HG03521 (cell line): ENCODE measurements at regions not wholly inside any gene's neighbourhood (a gene's known extent, or its start where the extent isn't known, plus 50 kb on each side); places are given as distances from the start of the nearest gene placed in this dataset.
"Not testable (repeated sequence)": the region's sequence is repeated elsewhere in the genome, so short reads cannot be mapped to it uniquely, and the experiment has no call there.

Source experiments
- ATAC-seq: cut with Tn5 transposase; IDR thresholded peaks from one replicate; pipeline ENCODE4 v1.9.1; 2021; ENCODE audit warnings: mild to moderate bottlenecking, moderate library complexity; ENCODE audit not compliant: unreplicated experiment

DNA sequence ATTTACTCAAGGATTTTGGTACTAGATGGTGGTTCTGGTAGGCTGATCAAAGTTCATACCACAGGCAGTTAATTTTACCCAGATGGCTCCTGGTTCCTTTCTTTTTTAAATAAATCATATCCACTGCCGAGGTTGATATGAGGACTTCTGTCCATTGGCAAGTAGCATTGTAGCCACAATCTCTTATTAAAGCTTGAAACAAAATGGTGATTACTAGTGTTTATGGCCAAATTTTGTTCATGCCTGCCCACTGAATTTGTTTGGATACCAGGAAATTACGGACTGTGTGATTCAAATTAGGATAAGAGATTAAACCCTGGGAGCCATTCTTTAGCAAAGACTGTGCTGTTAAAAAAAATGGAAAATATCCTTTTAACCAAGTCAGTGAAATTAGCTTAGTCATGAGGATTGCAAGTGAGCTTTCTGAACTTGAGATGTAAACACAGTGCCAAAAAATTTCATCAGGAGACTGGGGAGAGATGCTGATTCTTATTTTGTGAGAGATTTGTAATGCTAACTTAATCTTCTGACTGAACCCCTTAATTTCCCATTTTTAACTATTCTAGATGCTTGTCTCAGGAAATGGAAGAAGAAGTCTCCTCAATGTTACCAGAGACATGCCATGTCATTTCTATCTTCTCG is 893.5 kb upstream of the ADAMTS5 start:
- ATAC-seq: not testable (repeated sequence)

- ATAC-seq: not testable (repeated sequence)
Measured at GRCh38 chr21:27858053-27858825, 891.4 kb upstream of the ADAMTS5 start.

- not testable (repeated sequence) for ATAC-seq
Measured at GRCh38 chr21:27856988-27857387, 890.1 kb upstream of the ADAMTS5 start.

DNA sequence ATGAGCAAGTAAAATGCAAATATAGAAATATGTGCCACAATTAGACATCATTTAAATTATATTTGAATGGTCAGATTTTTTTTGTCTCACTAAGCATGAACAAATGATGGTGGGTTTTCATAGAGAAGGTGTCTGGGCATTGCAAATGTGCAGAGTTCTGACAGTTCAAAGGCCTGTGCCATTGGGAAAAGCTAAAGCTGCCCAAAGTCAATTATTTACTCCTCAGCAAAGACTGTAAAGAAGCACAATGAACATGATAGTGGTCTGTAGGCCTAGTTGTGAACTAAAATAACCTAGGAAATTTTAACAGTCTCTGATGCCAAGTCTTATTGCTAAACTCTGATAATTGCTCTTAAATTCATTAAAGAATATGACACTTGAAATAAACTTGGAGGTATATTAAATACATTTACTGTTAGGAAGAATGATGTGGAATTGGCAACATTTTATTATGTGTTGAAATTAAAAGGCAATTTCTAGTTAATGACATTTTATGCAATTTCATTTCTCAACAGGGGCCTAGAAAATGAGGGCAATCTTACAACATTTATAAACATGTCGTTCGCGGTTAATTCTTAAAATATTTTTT is 874.3 kb upstream of the ADAMTS5 start:
- ATAC-seq: no peak

DNA sequence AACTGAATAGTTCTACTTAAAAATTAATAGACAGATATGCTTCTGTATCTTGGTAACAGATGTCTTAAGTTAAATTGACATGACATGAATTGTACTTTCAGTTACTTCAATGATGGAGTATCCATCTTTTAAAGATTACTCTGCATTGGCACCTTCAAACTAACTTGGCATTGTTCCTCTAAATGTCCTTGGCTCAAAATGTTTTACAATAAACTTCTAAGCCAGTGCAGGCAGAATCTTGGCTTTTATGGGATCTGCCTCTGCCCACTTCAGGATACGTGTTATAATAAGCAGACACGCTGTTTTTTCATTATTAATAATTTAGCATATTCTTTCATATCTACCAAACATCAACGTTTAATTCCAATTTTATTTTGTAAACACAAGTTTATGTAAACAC is 873.4 kb upstream of the ADAMTS5 start:
- no peak for ATAC-seq

DNA sequence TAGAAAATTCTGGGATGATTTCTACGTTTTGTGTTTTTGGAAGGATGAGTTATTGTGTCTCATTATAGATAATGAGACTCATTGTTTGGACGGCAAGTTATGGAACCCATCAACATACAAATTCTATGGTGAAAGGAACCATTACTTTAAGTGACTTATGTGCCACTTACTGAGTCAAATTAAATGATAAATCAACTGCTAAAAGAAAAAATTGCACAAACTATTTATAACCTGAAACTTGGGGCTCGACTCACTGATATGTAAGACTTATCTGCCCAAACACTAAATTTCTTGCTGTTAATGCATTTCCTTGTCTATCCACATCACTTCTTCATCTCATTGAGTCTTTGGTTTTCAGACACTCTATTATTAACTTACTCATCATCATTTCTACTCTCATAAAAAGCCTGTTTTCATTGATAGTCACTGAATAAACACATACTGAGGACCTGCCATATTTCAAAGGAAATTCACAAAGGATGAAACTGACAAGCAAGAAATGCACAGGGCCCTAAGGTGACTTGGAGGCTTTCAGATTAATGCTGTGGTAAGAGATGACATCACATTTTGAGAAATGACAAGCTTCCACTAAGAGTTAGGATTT is 872.7 kb upstream of the ADAMTS5 start:
- no peak for ATAC-seq

DNA sequence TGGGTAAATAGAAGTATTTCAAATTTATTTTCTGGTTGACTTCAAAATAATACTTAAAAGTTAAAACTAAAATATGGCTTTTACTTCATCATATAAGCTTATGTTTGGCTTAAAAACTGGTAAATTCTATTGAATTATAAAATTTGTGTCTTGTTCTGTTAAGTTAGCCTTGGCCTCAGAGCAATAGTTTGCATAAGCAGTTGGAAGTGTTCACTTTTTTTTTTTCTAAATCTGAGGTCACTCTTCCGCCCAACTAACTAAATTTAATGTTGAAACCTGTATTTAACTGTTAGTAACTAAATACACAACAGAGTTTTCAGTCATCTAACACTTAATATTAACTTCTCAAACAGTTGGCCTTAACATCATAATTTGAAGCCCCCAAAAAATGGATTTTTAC is 871.7 kb upstream of the ADAMTS5 start:
- no peak for ATAC-seq

GRCh38 chr21:27837936-27838335 is 871.0 kb upstream of the ADAMTS5 start:
- no peak for ATAC-seq

DNA sequence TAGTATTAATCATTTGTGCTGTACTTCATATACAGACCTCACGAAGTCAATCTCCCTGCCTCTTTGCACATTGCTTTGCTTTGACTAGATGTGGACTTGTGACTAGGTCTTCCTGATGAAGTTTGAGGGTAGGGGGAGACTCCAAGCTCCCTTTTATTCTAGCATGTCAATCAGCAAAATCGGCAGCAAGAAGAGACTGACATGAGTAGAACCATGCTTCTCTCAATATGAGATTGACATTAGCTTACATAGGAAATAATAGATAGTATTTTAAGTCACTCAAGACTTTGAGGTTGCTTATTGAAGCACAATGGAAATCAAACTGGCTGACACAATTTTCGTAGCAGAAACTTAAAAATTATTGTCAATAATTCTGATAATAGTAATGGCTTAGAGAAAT is 866.4 kb upstream of the ADAMTS5 start:
- ATAC-seq: no peak

DNA sequence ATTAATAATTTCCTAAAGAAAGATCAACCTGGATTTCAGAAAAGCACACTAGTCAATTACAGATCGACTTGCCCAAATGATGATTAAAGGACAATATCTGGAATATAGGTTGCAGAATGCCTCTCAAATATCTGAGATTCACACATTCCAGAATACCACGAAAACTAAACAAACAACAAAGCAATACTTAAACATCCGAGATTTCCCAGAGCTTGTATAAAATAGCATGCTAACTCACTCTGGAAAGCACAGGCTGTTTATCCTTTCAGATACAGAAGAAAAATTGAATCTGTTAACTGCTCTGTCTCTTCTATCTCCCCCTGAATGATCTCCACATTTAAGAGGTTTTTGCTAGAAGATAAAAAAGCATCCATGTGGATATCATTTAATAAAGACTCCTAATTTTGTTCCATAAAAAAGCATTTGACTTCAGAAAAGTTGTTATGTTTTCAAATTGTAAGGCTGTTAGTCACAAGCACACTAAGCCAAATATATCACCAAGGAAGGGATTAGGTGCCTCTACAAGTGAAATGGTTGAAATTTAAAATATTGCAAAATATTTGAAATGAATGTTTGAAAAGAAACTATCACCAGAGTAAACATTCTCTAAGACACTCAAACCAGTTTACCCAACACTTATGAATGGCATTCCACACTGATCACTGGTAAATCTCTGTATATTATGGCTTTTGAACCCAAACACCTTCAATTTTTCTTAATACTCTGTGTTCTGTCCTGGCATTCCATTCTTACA is 865.1 kb upstream of the ADAMTS5 start:
- no peak for ATAC-seq

DNA sequence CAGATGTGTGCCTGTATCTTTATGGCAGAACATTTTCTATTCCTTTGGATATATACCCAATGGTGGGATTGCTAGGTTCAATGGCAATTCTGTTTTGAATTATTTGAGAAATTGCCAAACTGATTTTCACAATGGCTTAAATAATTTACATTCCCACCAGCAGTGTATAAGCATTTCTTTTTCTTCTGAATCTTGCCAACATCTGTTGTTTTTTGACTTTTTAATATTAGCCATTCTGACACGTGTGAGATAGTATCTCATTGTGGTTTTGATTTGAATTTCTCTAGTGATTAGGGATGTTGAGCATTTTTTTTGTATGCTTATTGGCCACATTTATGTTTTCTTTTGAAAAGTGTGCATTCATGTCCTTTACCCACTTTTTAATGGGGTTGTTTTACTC is 864.3 kb upstream of the ADAMTS5 start:
- no peak for ATAC-seq

DNA sequence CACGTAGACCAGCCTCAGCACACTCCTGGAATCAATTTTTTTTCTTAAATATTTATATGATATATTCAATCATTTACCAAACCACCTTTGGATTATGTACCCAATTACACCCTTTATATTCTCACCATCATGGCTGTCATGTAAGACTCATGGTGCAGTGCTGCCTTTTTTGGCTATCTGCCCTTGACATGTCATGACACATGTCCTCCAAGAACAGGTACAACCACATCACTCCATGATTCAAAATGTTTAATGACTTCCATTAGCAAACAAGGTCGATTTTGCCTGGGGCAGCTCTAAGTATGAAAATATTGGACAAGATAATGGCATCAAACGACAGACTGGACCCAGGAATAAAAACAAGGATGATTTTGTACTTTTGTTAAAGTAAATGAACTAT is 861.1 kb upstream of the ADAMTS5 start:
- no peak for ATAC-seq

DNA sequence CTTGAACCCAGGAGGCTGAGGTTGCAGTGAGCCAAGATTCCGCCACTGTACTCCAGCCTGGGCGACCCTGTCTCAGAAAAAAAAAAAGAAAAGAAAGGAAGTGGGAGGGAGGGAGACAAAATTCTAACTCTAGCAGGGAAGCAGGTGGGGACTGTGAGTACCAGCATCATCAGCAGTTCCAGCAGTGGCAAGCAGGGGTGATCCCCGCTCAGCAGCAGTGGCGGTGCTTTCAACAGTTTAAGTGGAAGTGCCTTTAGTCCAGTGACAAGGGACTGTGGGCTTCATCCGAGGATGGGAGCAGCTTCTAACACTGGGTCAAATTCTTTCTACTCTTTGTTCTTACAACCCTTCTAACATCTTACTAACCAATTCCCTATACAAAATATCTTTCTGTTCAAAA is 858.1 kb upstream of the ADAMTS5 start:
- ATAC-seq: no peak

- ATAC-seq: no peak
Measured at GRCh38 chr21:27823652-27824201, 856.8 kb upstream of the ADAMTS5 start.

- no peak for ATAC-seq
Measured at GRCh38 chr21:27820342-27820741, 853.5 kb upstream of the ADAMTS5 start.

- no peak for ATAC-seq
Measured at GRCh38 chr21:27819299-27819698, 852.4 kb upstream of the ADAMTS5 start.

GRCh38 chr21:27818847-27819246 is 852.0 kb upstream of the ADAMTS5 start:
- ATAC-seq: no peak

DNA sequence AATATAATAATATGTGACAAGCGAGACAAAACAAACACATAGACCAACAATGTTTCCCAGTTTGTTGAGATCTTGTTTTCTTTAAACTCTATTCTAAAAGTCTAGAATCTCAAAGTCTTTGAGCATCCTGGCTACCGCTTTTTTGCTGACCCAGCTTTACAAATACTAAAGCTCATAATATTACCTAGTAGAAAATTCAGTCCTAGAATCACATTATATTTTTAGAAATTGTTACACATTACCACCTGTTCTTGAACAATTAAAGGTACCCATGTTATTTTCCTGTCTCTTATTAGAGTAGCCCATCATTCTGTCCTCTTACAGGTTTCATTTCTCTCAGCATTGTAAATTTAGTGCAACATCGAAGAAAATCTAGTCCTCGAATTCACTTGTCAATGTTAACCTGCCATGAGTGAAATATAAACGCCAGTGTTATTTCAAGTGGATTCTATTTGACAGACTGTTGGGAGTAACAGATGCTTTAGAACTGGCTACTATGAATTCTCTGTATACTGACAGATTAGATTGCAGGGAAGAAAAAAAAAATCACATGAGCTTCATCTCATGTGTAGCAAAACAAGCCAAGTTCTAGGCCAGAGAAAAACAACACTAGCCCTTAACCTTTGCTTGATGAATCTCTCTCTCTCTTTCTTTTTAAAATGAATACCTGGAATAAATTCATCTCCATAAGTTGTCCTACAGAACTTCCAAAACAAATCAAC is 851.2 kb upstream of the ADAMTS5 start:
- no peak for ATAC-seq

- ATAC-seq: no peak
Measured at GRCh38 chr21:27817074-27817473, 850.2 kb upstream of the ADAMTS5 start.

GRCh38 chr21:27816301-27816700 is 849.4 kb upstream of the ADAMTS5 start:
- ATAC-seq: no peak
